MM.1S (cell line): ENCODE measurements at regions not wholly inside any gene's neighbourhood (a gene's known extent, or its start where the extent isn't known, plus 50 kb on each side); places are given as distances from the start of the nearest gene placed in this dataset.
"Not testable (repeated sequence)": the region's sequence is repeated elsewhere in the genome, so short reads cannot be mapped to it uniquely, and the experiment has no call there.

Experiments
- DNase-seq: peaks from one replicate; pipeline ENCODE4 v3.0.0-alpha.2; 2015
- H2AFZ ChIP-seq: fragments of 300-600 bp; sonication (generic); 2 replicates; pipeline ENCODE4 v1.6.0; 2016; ENCODE audit warnings: antibody characterized with exemption, low read length
- H3F3A ChIP-seq: fragments of 300-600 bp; sonication (generic); 2 replicates; pipeline ENCODE4 v1.6.1; 2016; ENCODE audit warnings: mild to moderate bottlenecking, antibody characterized with exemption, low read length, moderate library complexity, mixed read lengths; ENCODE audit not compliant: insufficient read depth
- H3K27ac ChIP-seq: fragments of 300-600 bp; sonication (generic); 2 replicates; pipeline ENCODE4 v1.5.1; 2016; ENCODE audit warnings: mild to moderate bottlenecking, low read length
- H3K27me3 ChIP-seq: fragments of 300-600 bp; sonication (generic); replicated peaks from 2 replicates; pipeline ENCODE4 v1.6.0; 2016; ENCODE audit warnings: low read length; ENCODE audit not compliant: insufficient read depth
- H3K36me3 ChIP-seq: fragments of 300-600 bp; sonication (generic); replicated peaks from 2 replicates; pipeline ENCODE4 v1.6.1; 2016; ENCODE audit warnings: mild to moderate bottlenecking, low read length, mixed read lengths; ENCODE audit not compliant: insufficient read depth
- H3K4me1 ChIP-seq: fragments of 300-600 bp; sonication (generic); 2 replicates; pipeline ENCODE4 v1.6.1; 2016; ENCODE audit warnings: low read length, mixed read lengths
- H3K4me2 ChIP-seq: fragments of 300-600 bp; sonication (generic); 2 replicates; pipeline ENCODE4 v1.6.0; 2016; ENCODE audit warnings: low read depth, low read length
- H3K4me3 ChIP-seq: fragments of 300-600 bp; sonication (generic); 2 replicates; pipeline ENCODE4 v1.5.1; 2016; ENCODE audit warnings: low read length, mixed read lengths
- H3K79me2 ChIP-seq: fragments of 300-600 bp; sonication (generic); 2 replicates; pipeline ENCODE4 v1.6.1; 2016; ENCODE audit warnings: mixed run types, low read length, mixed read lengths
- H3K9ac ChIP-seq: fragments of 300-600 bp; sonication (generic); 2 replicates; pipeline ENCODE4 v1.6.1; 2016; ENCODE audit warnings: low read length, mixed read lengths
- H3K9me2 ChIP-seq: fragments of 300-600 bp; sonication (generic); replicated peaks from 2 replicates; pipeline ENCODE4 v1.6.1; 2016; ENCODE audit warnings: mild to moderate bottlenecking, low read length, mixed read lengths; ENCODE audit not compliant: insufficient read depth
- H3K9me3 ChIP-seq: fragments of 300-600 bp; sonication (generic); replicated peaks from 2 replicates; pipeline ENCODE4 v1.6.1; 2016; ENCODE audit warnings: mild to moderate bottlenecking, low read length, mixed read lengths; ENCODE audit not compliant: insufficient read depth
- H4K20me1 ChIP-seq: fragments of 300-600 bp; sonication (generic); 2 replicates; pipeline ENCODE4 v1.6.1; 2016; ENCODE audit warnings: mild to moderate bottlenecking, low read length, moderate library complexity, mixed read lengths; ENCODE audit not compliant: insufficient read depth
- EZH2 ChIP-seq: fragments of 300-600 bp; sonication (generic); optimal IDR thresholded peaks from 2 replicates; pipeline ENCODE3; 2017; ENCODE audit warnings: low read depth, mild to moderate bottlenecking, antibody characterized with exemption, low read length, mixed read lengths
- EZH2phosphoT487 ChIP-seq: fragments of 300-600 bp; sonication (generic); IDR thresholded peaks from 2 replicates; pipeline ENCODE4 v1.6.1; 2018; ENCODE audit warnings: antibody characterized with exemption, low read length
- TF ChIP-seq, protein P1 (sequence below): fragments of 300-600 bp; sonication (generic); IDR thresholded peaks from 2 replicates; pipeline ENCODE4 v1.5.1; 2016; ENCODE audit warnings: antibody characterized with exemption, low read length, mixed read lengths

GRCh38 chrX:45801554-45801953, 600.9 kb upstream of the DIPK2B start:
- Histone ChIP-seq H3K9me2 (no peaks in the 10 kb centered on the region), H3K27ac (0 out of 2 replicates have a peak overlapping the region, but pooled peaks have one; percentile 10), H3K79me2 (peaks cover 32% of the 10 kb centered on the region; the same call in 1 of the 2 replicates), H3K4me1 (0 out of 2 replicates have a peak, but pooled peaks cover 1% of the 10 kb centered on the region), H3K9me3 (no peaks in the 10 kb centered on the region), H3K4me3 (no peak overlapping the region), H3K4me2 (no peak overlapping the region), H3K27me3 (no peaks in the 10 kb centered on the region), H3K9ac (no peak overlapping the region), H3F3A (no peaks in the 10 kb centered on the region), H3K36me3 (no peaks in the 10 kb centered on the region), H2AFZ (no peak overlapping the region), H4K20me1 (no peaks in the 10 kb centered on the region)
- DNase-seq: peak; percentile 44
- TF ChIP-seq, protein P1, sequence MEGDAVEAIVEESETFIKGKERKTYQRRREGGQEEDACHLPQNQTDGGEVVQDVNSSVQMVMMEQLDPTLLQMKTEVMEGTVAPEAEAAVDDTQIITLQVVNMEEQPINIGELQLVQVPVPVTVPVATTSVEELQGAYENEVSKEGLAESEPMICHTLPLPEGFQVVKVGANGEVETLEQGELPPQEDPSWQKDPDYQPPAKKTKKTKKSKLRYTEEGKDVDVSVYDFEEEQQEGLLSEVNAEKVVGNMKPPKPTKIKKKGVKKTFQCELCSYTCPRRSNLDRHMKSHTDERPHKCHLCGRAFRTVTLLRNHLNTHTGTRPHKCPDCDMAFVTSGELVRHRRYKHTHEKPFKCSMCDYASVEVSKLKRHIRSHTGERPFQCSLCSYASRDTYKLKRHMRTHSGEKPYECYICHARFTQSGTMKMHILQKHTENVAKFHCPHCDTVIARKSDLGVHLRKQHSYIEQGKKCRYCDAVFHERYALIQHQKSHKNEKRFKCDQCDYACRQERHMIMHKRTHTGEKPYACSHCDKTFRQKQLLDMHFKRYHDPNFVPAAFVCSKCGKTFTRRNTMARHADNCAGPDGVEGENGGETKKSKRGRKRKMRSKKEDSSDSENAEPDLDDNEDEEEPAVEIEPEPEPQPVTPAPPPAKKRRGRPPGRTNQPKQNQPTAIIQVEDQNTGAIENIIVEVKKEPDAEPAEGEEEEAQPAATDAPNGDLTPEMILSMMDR: peak; percentile 33
- TF ChIP-seq EZH2phosphoT487: no peak
- TF ChIP-seq EZH2: no peak

DNA sequence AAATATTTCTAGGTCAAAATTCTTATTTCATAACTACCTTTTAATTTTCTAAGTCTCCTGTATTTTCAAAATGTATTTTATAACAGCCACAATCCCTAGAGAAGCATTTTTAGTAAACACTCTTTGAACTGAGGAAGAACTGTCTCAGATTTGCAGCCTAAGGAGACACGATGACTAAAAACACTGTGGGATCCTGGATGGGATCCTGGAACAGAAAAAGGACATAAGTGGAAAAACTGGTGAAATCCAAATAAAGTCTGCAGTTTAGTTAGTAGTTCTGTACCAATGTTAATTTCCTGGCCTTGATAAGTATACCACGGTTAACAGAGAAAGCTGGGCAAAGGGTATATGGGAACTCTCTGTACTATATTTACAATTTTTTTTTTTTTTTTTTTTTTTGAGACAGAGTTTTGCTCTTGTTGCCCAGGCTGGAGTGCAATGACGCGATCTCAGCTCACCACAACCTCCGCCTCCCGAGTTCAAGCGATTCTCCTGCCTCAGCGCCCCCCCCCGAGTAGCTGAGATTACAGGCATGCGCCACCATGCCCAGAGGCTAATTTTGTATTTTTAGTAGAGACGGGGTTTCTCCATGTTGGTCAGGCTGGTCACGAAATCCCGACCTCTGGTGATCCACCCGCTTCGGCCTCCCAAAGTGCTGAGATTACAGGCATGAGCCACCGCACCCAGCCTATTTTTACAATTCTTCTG, 600.2 kb upstream of the DIPK2B start:
- H2AFZ ChIP-seq, H3K4me1 ChIP-seq, H3K9me2 ChIP-seq, H3K4me2 ChIP-seq, H3K9ac ChIP-seq, H3K36me3 ChIP-seq, H3K9me3 ChIP-seq, H3F3A ChIP-seq, H4K20me1 ChIP-seq, H3K4me3 ChIP-seq, DNase-seq, H3K27me3 ChIP-seq: not testable (repeated sequence)
- peaks cover 38% of the 10 kb centered on the region; the same call in 1 of the 2 replicates for H3K79me2 ChIP-seq
- 0 out of 2 replicates have a peak overlapping the region, but pooled peaks have one; percentile 10 for H3K27ac ChIP-seq

GRCh38 chrX:45799576-45799975, 598.9 kb upstream of the DIPK2B start:
- Histone ChIP-seq H3K9me3 (no peaks in the 10 kb centered on the region), H2AFZ (no peak overlapping the region), H3K27ac (no peak overlapping the region), H3K4me1 (peaks cover 21% of the 10 kb centered on the region), H3K4me2 (no peak overlapping the region), H3K9me2 (no peaks in the 10 kb centered on the region), H3K27me3 (no peaks in the 10 kb centered on the region), H3K79me2 (peaks cover 38% of the 10 kb centered on the region; the same call in 1 of the 2 replicates), H3K9ac (no peak overlapping the region), H4K20me1 (no peaks in the 10 kb centered on the region), H3K36me3 (no peaks in the 10 kb centered on the region), H3K4me3 (no peak overlapping the region), H3F3A (peaks cover 12% of the 10 kb centered on the region)
- no peak for DNase-seq
- TF ChIP-seq, protein P1: no peak
- TF ChIP-seq EZH2 (no peak), EZH2phosphoT487 (no peak)

DNA sequence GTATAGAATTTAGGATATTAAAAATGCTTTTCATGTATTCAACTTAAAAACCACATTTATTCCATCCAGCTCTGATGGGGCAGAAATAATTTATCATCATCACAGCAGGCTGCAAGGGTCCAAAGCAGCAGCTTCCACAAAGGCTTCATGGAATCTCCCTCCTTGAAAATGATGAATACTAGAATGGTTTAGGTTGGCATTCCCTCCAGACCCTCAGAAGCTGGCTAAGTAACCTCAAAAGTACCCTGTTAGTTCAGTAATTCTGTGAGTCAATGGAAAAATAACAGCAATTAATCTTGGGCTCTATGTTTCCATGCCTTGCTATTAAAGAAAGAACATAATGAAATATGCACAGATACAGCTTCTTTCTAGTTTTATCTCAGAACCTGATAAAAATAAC, 594.9 kb upstream of the DIPK2B start:
- no peaks in the 10 kb centered on the region for H3K36me3 ChIP-seq
- DNase-seq: no peak
- TF ChIP-seq, protein P1: no peak
- TF ChIP-seq EZH2phosphoT487: no peak
- TF ChIP-seq EZH2: no peak
- H3K4me1 ChIP-seq: peaks cover 32% of the 10 kb centered on the region
- no peaks in the 10 kb centered on the region for H3K9me3 ChIP-seq
- H3K27ac ChIP-seq: peak overlapping the region; percentile 44; the same call in 1 of the 2 replicates
- H3K79me2 ChIP-seq: peaks cover 44% of the 10 kb centered on the region
- H3F3A ChIP-seq: peaks cover 26% of the 10 kb centered on the region
- H4K20me1 ChIP-seq: no peaks in the 10 kb centered on the region
- 0 out of 2 replicates have a peak overlapping the region, but pooled peaks have one; percentile 12 for H3K4me3 ChIP-seq
- peak overlapping the region; percentile 59; the same call in 1 of the 2 replicates for H3K4me2 ChIP-seq
- no peak overlapping the region for H2AFZ ChIP-seq
- no peaks in the 10 kb centered on the region for H3K27me3 ChIP-seq
- no peaks in the 10 kb centered on the region for H3K9me2 ChIP-seq
- H3K9ac ChIP-seq: no peak overlapping the region
